H9 (cell line): ENCODE measurements at regions not wholly inside any gene's neighbourhood (a gene's known extent, or its start where the extent isn't known, plus 50 kb on each side); places are given as distances from the start of the nearest gene placed in this dataset.

ENCODE experiments used
- DNase-seq: peaks from one replicate; pipeline ENCODE4 v3.0.0-alpha.2; 2017
- H2AFZ ChIP-seq: one replicate; pipeline ENCODE4 v1.6.1; 2013; ENCODE audit warnings: mild to moderate bottlenecking, low read length, control low read depth, moderate library complexity
- H2AK5ac ChIP-seq: 2 replicates; pipeline ENCODE4 v1.6.1; 2013; ENCODE audit warnings: low read length, control low read depth, mixed read lengths; ENCODE audit not compliant: insufficient read length
- H2BK120ac ChIP-seq: one replicate; pipeline ENCODE4 v1.6.1; 2013; ENCODE audit warnings: low read depth, mild to moderate bottlenecking, low read length, control low read depth, inconsistent platforms; ENCODE audit not compliant: poor library complexity, severe bottlenecking
- H2BK12ac ChIP-seq: 2 replicates; pipeline ENCODE4 v1.6.1; 2013; ENCODE audit warnings: low read length, control low read depth, mixed read lengths, low read depth; ENCODE audit not compliant: insufficient read length
- H2BK15ac ChIP-seq: 2 replicates; pipeline ENCODE4 v1.6.1; 2013; ENCODE audit warnings: low read depth, low read length, control low read depth
- H2BK20ac ChIP-seq: one replicate; pipeline ENCODE4 v1.6.1; 2013; ENCODE audit warnings: low read depth, mild to moderate bottlenecking, low read length, control low read depth, inconsistent platforms; ENCODE audit not compliant: poor library complexity, severe bottlenecking
- H2BK5ac ChIP-seq: 2 replicates; pipeline ENCODE4 v1.6.1; 2013; ENCODE audit warnings: low read length, control low read depth, mixed read lengths; ENCODE audit not compliant: insufficient read length
- H3K14ac ChIP-seq: 2 replicates; pipeline ENCODE4 v1.6.1; 2013; ENCODE audit warnings: low read length, control low read depth; ENCODE audit not compliant: insufficient read depth
- H3K18ac ChIP-seq: 2 replicates; pipeline ENCODE4 v1.6.1; 2013; ENCODE audit warnings: low read depth, mild to moderate bottlenecking, mixed read lengths, low read length, control low read depth; ENCODE audit not compliant: insufficient read length
- H3K23ac ChIP-seq: 2 replicates; pipeline ENCODE4 v1.6.1; 2013; ENCODE audit warnings: low read length, control low read depth, mixed read lengths, low read depth; ENCODE audit not compliant: insufficient read length
- H3K23me2 ChIP-seq: 2 replicates; pipeline ENCODE4 v1.6.1; 2013; ENCODE audit warnings: low read depth, mild to moderate bottlenecking, mixed read lengths, low read length, control low read depth; ENCODE audit not compliant: insufficient read length, poor library complexity, severe bottlenecking
- H3K27ac ChIP-seq: 2 replicates; pipeline ENCODE4 v1.5.1; 2013; ENCODE audit warnings: low read length, control low read depth, mixed read lengths, low read depth; ENCODE audit not compliant: insufficient read length
- H3K27me3 ChIP-seq: 2 replicates; pipeline ENCODE4 v1.6.1; 2013; ENCODE audit warnings: low read length, control low read depth, inconsistent platforms; ENCODE audit not compliant: insufficient read depth
- H3K4ac ChIP-seq: 2 replicates; pipeline ENCODE4 v1.6.1; 2013; ENCODE audit warnings: low read depth, mild to moderate bottlenecking, control low read depth, inconsistent platforms, low read length, moderate library complexity
- H3K4me1 ChIP-seq: 2 replicates; pipeline ENCODE4 v1.6.1; 2013; ENCODE audit warnings: low read length, control low read depth, inconsistent platforms; ENCODE audit not compliant: insufficient read depth
- H3K4me2 ChIP-seq: 2 replicates; pipeline ENCODE4 v1.6.1; 2013; ENCODE audit warnings: low read length, control low read depth, mixed read lengths; ENCODE audit not compliant: insufficient read length, insufficient read depth
- H3K56ac ChIP-seq: 2 replicates; pipeline ENCODE4 v1.6.1; 2013; ENCODE audit warnings: low read depth, mild to moderate bottlenecking, mixed read lengths, low read length, control low read depth; ENCODE audit not compliant: insufficient read length
- H3K79me1 ChIP-seq: 2 replicates; pipeline ENCODE4 v1.6.1; 2013; ENCODE audit warnings: low read depth, mild to moderate bottlenecking, moderate library complexity, low read length, control low read depth, inconsistent platforms; ENCODE audit not compliant: insufficient read depth, poor library complexity, severe bottlenecking
- H3K79me2 ChIP-seq: 2 replicates; pipeline ENCODE4 v1.6.1; 2013; ENCODE audit warnings: low read length, control low read depth, inconsistent platforms; ENCODE audit not compliant: insufficient read depth
- H3K9ac ChIP-seq: 2 replicates; pipeline ENCODE4 v1.6.1; 2013; ENCODE audit warnings: low read length, control low read depth, mixed read lengths; ENCODE audit not compliant: insufficient read length; ENCODE audit errors: extremely low read depth
- H3K9me3 ChIP-seq: one replicate; pipeline ENCODE4 v1.6.1; 2013; ENCODE audit warnings: low read depth, low read length, inconsistent platforms; ENCODE audit not compliant: control insufficient read depth
- H3T11ph ChIP-seq: one replicate; pipeline ENCODE4 v1.6.1; 2013; ENCODE audit warnings: mild to moderate bottlenecking, low read length, control low read depth, inconsistent platforms
- H4K20me1 ChIP-seq: one replicate; pipeline ENCODE4 v1.6.1; 2013; ENCODE audit not compliant: control insufficient read depth, insufficient read length, insufficient read depth
- H4K5ac ChIP-seq: 2 replicates; pipeline ENCODE4 v1.6.1; 2013; ENCODE audit warnings: low read depth, mild to moderate bottlenecking, mixed read lengths, low read length, control low read depth; ENCODE audit not compliant: insufficient read length
- H4K8ac ChIP-seq: replicated peaks from 2 replicates; pipeline ENCODE4 v1.6.1; 2013; ENCODE audit warnings: low read length, control low read depth, mixed read lengths, low read depth; ENCODE audit not compliant: insufficient read length
- H4K91ac ChIP-seq: 2 replicates; pipeline ENCODE4 v1.6.1; 2013; ENCODE audit warnings: low read depth, mild to moderate bottlenecking, moderate library complexity, mixed read lengths, low read length, control low read depth; ENCODE audit not compliant: insufficient read length
- H3K27ac Mint-ChIP-seq, 3 experiments: 2 replicates in 2 of 3; 3 replicates in 1 of 3; pipeline ENCODE4 v1.8.0; 2020 to 2021; ENCODE audit warnings: mixed read lengths in 3 of 3, mild to moderate bottlenecking in 1 of 3, moderate library complexity in 1 of 3
- H3K27me3 Mint-ChIP-seq: 2 replicates; pipeline ENCODE4 v1.8.0; 2021; ENCODE audit warnings: low read depth, mild to moderate bottlenecking, moderate library complexity, mixed read lengths
- H3K36me3 Mint-ChIP-seq, 3 experiments: 2 replicates in 2 of 3; 3 replicates in 1 of 3; pipeline ENCODE4 v1.8.0; 2020 to 2021; ENCODE audit warnings: low read depth in 3 of 3, mixed read lengths in 3 of 3; ENCODE audit not compliant: insufficient read depth in 1 of 3
- H3K4me1 Mint-ChIP-seq, 2 experiments: 2 replicates each; pipeline ENCODE4 v1.8.0; 2020; ENCODE audit warnings: mixed read lengths in 2 of 2
- H3K4me3 Mint-ChIP-seq, 2 experiments: 2 replicates in 1 of 2; 3 replicates in 1 of 2; pipeline ENCODE4 v1.8.0; 2020 to 2021; ENCODE audit warnings: mild to moderate bottlenecking in 2 of 2, mixed read lengths in 2 of 2, moderate library complexity in 1 of 2
- H3K9me3 Mint-ChIP-seq, 2 experiments: 2 replicates in 1 of 2; 3 replicates in 1 of 2; pipeline ENCODE4 v1.8.0; 2020; ENCODE audit warnings: mild to moderate bottlenecking in 2 of 2, mixed read lengths in 2 of 2, moderate library complexity in 1 of 2
- CTCF ChIP-seq: fragments of 200-600 bp; sonication (generic); conservative IDR thresholded peaks from 3 replicates; pipeline ENCODE4 v1.8.0; 2021; ENCODE audit warnings: antibody characterized with exemption, mild to moderate bottlenecking
- WGBS: extraction: QIAGEN DNeasy Blood & Tissue Kit; methylation state at CpG from one replicate; pipeline ENCODE4 v1.1.7; 2013; ENCODE audit warnings: missing lambda C conversion rate, low lambda C conversion rate, mixed read lengths; ENCODE audit not compliant: insufficient read length; ENCODE audit errors: extremely low coverage; 5-methylcytosine and 5-hydroxymethylcytosine counted together

- Histone ChIP-seq H2BK5ac (no peak overlapping the region), H3K14ac (no peak overlapping the region), H3K79me2 (no peaks in the 10 kb centered on the region), H3K4ac (no peak overlapping the region), H3K23ac (no peak overlapping the region), H3K23me2 (no peaks in the 10 kb centered on the region), H3K4me2 (no peak overlapping the region), H3K18ac (no peak overlapping the region), H3K4me1 (no peaks in the 10 kb centered on the region), H3K9me3 (no peaks in the 10 kb centered on the region), H2BK15ac (no peak overlapping the region), H2BK120ac (no peak overlapping the region), H3K27ac (no peak overlapping the region), H4K5ac (no peak overlapping the region), H3K56ac (no peak overlapping the region), H2BK20ac (no peak overlapping the region), H2BK12ac (no peak overlapping the region), H2AK5ac (no peak overlapping the region), H3K79me1 (no peaks in the 10 kb centered on the region), H2AFZ (no peak overlapping the region), H3T11ph (no peak overlapping the region), H4K20me1 (no peaks in the 10 kb centered on the region), H3K9ac (no peak overlapping the region), H4K8ac (no peak overlapping the region), H4K91ac (no peak overlapping the region), H3K27me3 (no peaks in the 10 kb centered on the region)
- H3K4me3 Mint-ChIP-seq = no peak overlapping the region
- no peak for TF ChIP-seq CTCF
- no peak for DNase-seq
- peaks cover 0 to 2% (median 0%) of the 10 kb centered on the region in 3 experiments; a peak in 1 of 7 replicates for H3K36me3 Mint-ChIP-seq
- H3K4me1 Mint-ChIP-seq = peaks cover 23 to 32% of the 10 kb centered on the region in 2 experiments
- WGBS = no CpG with 5 or more reads among the region's 6 CpGs
- H3K9me3 Mint-ChIP-seq = peaks cover 0 to under 1% of the 10 kb centered on the region in 2 experiments; a peak in 3 of 5 replicates
- H3K27me3 Mint-ChIP-seq = no peaks in the 10 kb centered on the region; the same call in 1 of the 2 replicates
- no peak overlapping the region for H3K27ac Mint-ChIP-seq
Observed at GRCh38 chr16:51225878-51226277, 74.8 kb upstream of the SALL1 start.
